Peyer's patch (tissue), 4 donors: ENCODE measurements at regions not wholly inside any gene's neighbourhood (a gene's known extent, or its start where the extent isn't known, plus 50 kb on each side); places are given as distances from the start of the nearest gene placed in this dataset.
A peak's percentile ranks its signal among the peaks of the same experiment; 100 is the strongest.
"Not testable (repeated sequence)": the region's sequence is repeated elsewhere in the genome, so short reads cannot be mapped to it uniquely, and the experiment has no call there.

Experiments used
- DNase-seq, 3 donors: peaks; one replicate each; pipeline ENCODE4 v3.0.0-alpha.2; 2017 to 2019
- H3K27ac ChIP-seq, 4 donors: fragments of 200-600 bp; sonication (generic); one replicate each; pipeline ENCODE4 v1.5.1; 2016 to 2019
- H3K27me3 ChIP-seq, 2 donors: fragments of 200-600 bp; sonication (generic); one replicate each; pipeline ENCODE4 v1.5.1; 2019
- H3K36me3 ChIP-seq, 3 donors: fragments of 200-600 bp; sonication (generic); one replicate each; pipeline ENCODE4 v1.5.1; 2016 to 2019
- H3K4me1 ChIP-seq, 4 donors: fragments of 200-600 bp; sonication (generic); one replicate each; pipeline ENCODE4 v1.5.1; 2016 to 2019
- H3K4me3 ChIP-seq, 4 donors: fragments of 200-600 bp; sonication (generic); 1 replicate in 3 of 4; 2 replicates in 1 of 4; pipeline ENCODE4 v1.5.1; 2016 to 2019; ENCODE audit warnings: mild to moderate bottlenecking in 1 of 4
- H3K9me3 ChIP-seq, 4 donors: fragments of 200-600 bp; sonication (generic); one replicate each; pipeline ENCODE4 v1.5.1; 2016 to 2019; ENCODE audit warnings: mild to moderate bottlenecking in 1 of 4
- POLR2A ChIP-seq, 2 donors: fragments of 450-650 bp; IDR thresholded peaks; one replicate each; pipeline ENCODE4 v1.5.1; 2017; ENCODE audit warnings: antibody characterized with exemption in 2 of 2, mild to moderate bottlenecking in 2 of 2, moderate library complexity in 2 of 2
- TF ChIP-seq, protein P1 (sequence below), 6 experiments: fragments of 450-650 bp in 4 of 6; fragments of 200-600 bp in 2 of 6; sonication (generic) in 1 of 6; IDR thresholded peaks; one replicate each; pipeline ENCODE4 v1.5.1; 2017 to 2019; ENCODE audit warnings: antibody characterized with exemption in 6 of 6, mild to moderate bottlenecking in 3 of 6, moderate library complexity in 1 of 6

DNA sequence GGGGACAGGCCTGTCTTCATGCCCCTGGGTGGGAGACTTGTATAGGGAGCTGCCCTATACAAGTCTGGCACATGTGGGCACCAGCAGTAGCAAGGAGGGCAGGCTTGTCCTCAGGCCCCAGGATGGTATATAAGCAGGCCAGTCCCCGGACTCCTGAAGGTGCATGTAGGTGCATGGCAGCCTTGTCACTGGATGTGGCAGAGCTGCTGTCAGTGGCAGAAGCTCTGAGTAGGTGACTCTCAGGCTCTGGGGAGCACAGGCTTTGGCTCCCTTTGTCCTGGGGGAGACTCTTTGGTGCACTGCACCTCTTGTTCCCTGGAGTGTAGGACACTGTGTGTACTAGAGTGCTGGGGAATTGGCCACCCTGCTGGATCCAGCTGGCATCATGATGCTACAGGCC lies 376.7 kb upstream of the DIPK2B start:
- H3K4me1 ChIP-seq = no peaks in the 10 kb centered on the region
- H3K36me3 ChIP-seq = no peaks in the 10 kb centered on the region
- no peaks in the 10 kb centered on the region for H3K27me3 ChIP-seq
- no peak overlapping the region for H3K4me3 ChIP-seq
- no peak for TF ChIP-seq POLR2A (IDR thresholded peaks at IDR 0.05)
- TF ChIP-seq, protein P1, sequence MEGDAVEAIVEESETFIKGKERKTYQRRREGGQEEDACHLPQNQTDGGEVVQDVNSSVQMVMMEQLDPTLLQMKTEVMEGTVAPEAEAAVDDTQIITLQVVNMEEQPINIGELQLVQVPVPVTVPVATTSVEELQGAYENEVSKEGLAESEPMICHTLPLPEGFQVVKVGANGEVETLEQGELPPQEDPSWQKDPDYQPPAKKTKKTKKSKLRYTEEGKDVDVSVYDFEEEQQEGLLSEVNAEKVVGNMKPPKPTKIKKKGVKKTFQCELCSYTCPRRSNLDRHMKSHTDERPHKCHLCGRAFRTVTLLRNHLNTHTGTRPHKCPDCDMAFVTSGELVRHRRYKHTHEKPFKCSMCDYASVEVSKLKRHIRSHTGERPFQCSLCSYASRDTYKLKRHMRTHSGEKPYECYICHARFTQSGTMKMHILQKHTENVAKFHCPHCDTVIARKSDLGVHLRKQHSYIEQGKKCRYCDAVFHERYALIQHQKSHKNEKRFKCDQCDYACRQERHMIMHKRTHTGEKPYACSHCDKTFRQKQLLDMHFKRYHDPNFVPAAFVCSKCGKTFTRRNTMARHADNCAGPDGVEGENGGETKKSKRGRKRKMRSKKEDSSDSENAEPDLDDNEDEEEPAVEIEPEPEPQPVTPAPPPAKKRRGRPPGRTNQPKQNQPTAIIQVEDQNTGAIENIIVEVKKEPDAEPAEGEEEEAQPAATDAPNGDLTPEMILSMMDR (IDR thresholded peaks at IDR 0.05) = no peak
- no peak for DNase-seq
- H3K27ac ChIP-seq = no peak overlapping the region
- no peaks in the 10 kb centered on the region for H3K9me3 ChIP-seq

DNA sequence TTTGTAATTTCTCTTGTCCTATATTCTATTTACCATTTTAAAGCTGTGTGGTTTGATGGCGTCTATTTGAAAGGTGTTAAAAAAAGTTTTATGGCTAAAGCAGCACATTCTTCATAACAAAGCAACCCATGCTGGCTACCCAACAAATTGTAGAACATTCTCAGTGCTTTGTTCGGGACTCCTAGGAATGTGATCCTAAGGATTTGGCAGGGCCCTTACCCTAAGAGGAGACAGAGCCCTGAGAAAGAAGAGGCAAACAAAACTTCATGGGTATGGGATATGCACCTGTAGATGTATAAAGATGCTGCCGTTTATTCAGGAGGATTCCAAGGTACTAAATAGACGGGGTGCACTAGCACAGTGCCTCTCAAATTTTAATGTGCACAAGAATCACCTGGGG lies 370.8 kb upstream of the DIPK2B start:
- H3K4me3 ChIP-seq = no peak overlapping the region
- H3K27ac ChIP-seq = no peak overlapping the region
- H3K9me3 ChIP-seq = no peaks in the 10 kb centered on the region
- H3K4me1 ChIP-seq = no peaks in the 10 kb centered on the region
- DNase-seq = no peak
- TF ChIP-seq POLR2A (IDR thresholded peaks at IDR 0.05) = no peak
- TF ChIP-seq, protein P1 (IDR thresholded peaks at IDR 0.05) = no peak
- H3K36me3 ChIP-seq = no peaks in the 10 kb centered on the region
- no peaks in the 10 kb centered on the region for H3K27me3 ChIP-seq

DNA sequence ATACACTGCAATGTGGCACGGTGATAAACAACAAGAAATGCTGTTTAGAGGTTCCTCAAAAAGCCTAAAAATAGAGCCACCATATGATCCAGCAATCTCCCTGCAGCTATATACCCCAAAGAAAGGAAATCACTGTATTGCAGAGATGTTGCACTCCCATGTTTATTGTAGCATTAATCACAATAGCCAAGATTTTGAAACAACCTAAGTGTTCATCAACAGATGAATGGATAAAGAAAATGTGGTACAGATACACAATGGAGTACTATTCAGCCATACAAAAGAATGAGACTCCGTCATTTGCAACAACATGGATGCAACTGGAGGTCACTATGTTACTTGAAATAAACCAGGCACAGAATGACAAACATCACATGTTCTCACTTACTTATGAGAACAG lies 365.8 kb upstream of the DIPK2B start:
- Histone ChIP-seq H3K36me3 (no peaks in the 10 kb centered on the region), H3K4me3 (no peak overlapping the region), H3K9me3 (no peaks in the 10 kb centered on the region), H3K27ac (no peak overlapping the region), H3K27me3 (no peaks in the 10 kb centered on the region), H3K4me1 (no peaks in the 10 kb centered on the region)
- TF ChIP-seq, protein P1 (IDR thresholded peaks at IDR 0.05) = no peak
- TF ChIP-seq POLR2A (IDR thresholded peaks at IDR 0.05) = no peak
- no peak for DNase-seq

DNA sequence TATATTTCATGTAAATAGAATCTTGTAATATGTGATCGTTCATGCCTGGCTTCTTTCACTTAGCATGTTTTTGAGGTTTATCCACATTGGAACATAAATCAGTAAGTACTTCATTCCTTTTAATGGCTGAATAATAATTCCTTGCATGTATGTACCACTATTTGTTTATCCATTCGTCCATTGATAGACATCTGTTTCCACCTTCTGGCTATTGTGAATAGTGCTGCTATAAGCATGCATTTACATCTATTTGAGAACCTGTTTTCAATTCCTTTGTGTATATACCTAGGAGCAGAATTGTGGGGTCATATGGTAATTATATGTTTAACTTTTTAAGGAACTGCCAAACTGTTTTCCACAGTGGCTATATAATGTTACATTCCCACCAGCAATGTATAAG lies 356.7 kb upstream of the DIPK2B start:
- no peak overlapping the region for H3K27ac ChIP-seq
- H3K36me3 ChIP-seq = no peaks in the 10 kb centered on the region
- no peak overlapping the region for H3K4me3 ChIP-seq
- no peaks in the 10 kb centered on the region for H3K9me3 ChIP-seq
- TF ChIP-seq POLR2A (IDR thresholded peaks at IDR 0.05) = no peak
- TF ChIP-seq, protein P1 (IDR thresholded peaks at IDR 0.05) = peak in 3 of 6 experiments; percentile 23 to 55 (median 37)
- no peak for DNase-seq
- no peaks in the 10 kb centered on the region for H3K4me1 ChIP-seq
- no peaks in the 10 kb centered on the region for H3K27me3 ChIP-seq

DNA sequence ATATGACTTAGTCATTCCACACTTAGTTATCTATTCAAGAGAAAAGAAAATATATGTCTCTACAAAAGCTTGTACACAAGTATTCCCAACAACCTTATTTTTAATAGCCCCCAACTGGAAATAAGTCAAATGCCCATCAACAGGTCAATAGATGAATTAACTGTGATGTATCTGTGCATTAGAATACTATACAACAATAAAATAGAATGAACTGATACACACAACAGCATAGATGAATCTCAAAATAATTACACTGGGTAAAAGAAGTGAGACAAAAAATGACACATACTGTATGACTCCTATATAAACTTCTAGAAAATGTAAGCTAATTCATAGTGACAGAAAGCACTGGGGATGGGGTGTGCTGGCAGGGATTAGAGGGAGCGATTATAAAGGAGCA lies 354.1 kb upstream of the DIPK2B start:
- no peak overlapping the region for H3K27ac ChIP-seq
- H3K36me3 ChIP-seq = no peaks in the 10 kb centered on the region
- H3K27me3 ChIP-seq = no peaks in the 10 kb centered on the region
- no peak for DNase-seq
- no peaks in the 10 kb centered on the region for H3K4me1 ChIP-seq
- no peak overlapping the region for H3K4me3 ChIP-seq
- H3K9me3 ChIP-seq = no peaks in the 10 kb centered on the region
- TF ChIP-seq, protein P1 (IDR thresholded peaks at IDR 0.05) = no peak
- no peak for TF ChIP-seq POLR2A (IDR thresholded peaks at IDR 0.05)

DNA sequence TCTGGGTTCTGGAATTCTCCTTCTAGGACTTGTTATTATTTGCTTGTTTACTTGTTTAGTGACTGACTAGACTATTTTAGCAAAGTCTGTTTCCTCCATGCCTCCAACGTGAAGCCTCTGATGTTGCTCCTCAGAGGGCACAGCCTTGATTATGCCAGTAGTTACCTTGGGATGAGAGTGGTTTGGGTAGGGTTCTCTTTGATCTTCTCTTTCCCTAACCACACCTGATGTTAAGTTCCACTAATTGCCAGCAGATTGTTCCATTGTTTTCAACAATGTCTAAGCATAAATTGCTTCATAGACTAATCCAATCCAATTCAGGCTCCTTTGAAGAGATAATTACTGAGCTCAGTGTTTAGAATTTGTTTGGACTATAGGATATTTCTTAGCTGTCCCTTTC lies 352.7 kb upstream of the DIPK2B start:
- H3K9me3 ChIP-seq = no peaks in the 10 kb centered on the region
- no peak overlapping the region for H3K27ac ChIP-seq
- DNase-seq = no peak
- H3K36me3 ChIP-seq = no peaks in the 10 kb centered on the region
- no peak overlapping the region for H3K4me3 ChIP-seq
- TF ChIP-seq, protein P1 (IDR thresholded peaks at IDR 0.05) = no peak
- no peak for TF ChIP-seq POLR2A (IDR thresholded peaks at IDR 0.05)
- H3K4me1 ChIP-seq = no peaks in the 10 kb centered on the region
- H3K27me3 ChIP-seq = no peaks in the 10 kb centered on the region

DNA sequence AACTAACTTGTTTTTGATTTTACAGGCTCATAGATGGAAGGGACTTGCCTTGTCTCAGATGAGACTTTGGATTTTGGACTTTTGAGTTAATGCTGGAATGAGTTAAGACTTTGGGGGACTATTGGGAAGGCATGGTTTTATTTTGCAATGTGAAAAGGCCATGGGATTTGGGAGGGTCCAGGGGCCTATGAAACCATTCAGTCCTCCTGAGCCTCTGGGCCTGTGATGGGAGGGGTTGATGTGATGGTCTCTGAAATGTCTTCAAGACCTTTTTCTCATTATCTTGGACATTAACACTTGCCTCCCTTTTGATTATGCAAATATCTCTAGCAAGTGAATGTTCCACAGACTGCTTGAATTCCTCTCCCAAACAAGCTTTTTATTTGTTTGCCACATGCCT lies 346.0 kb upstream of the DIPK2B start:
- H3K27ac ChIP-seq, H3K4me1 ChIP-seq, H3K36me3 ChIP-seq, H3K4me3 ChIP-seq, H3K27me3 ChIP-seq, DNase-seq, H3K9me3 ChIP-seq: not testable (repeated sequence)
